BJ (cell line): ENCODE measurements at regions not wholly inside any gene's neighbourhood (a gene's known extent, or its start where the extent isn't known, plus 50 kb on each side); places are given as distances from the start of the nearest gene placed in this dataset.

Experiments used
- CTCF ChIA-PET: fragments of 350-600 bp; formaldehyde crosslinking; extraction: SDS; loops from one replicate; lab custom pipeline; 2021; ENCODE audit warnings: antibody characterized with exemption, inconsistent platforms; lab: Yijun Ruan, JAX
- POLR2A ChIA-PET: fragments of 300-600 bp; sonication (Branson Sonifier 250); formaldehyde crosslinking; extraction: SDS; loops from one replicate; lab custom pipeline; 2021; ENCODE audit warnings: antibody characterized with exemption; lab: Charles Lee
- DNase-seq: peaks from one replicate; pipeline ENCODE4 v3.0.0-alpha.2; 2011; ENCODE audit warnings: low read depth
- H3K27me3 ChIP-seq: 2 replicates; pipeline ENCODE4 v1.6.0; 2011; ENCODE audit warnings: low read length; ENCODE audit not compliant: control insufficient read depth, insufficient read depth
- H3K36me3 ChIP-seq: 2 replicates; pipeline ENCODE4 v1.5.1; 2011; ENCODE audit warnings: low read length; ENCODE audit not compliant: control insufficient read depth, insufficient read depth
- H3K4me3 ChIP-seq: 2 replicates; pipeline ENCODE4 v1.5.1; 2011; ENCODE audit warnings: low read depth, mild to moderate bottlenecking, control low read depth, low read length
- CTCF ChIP-seq: IDR thresholded peaks from 2 replicates; pipeline ENCODE4 v1.5.1; 2011; ENCODE audit warnings: low read depth, mild to moderate bottlenecking, control low read depth, inconsistent platforms, low read length, moderate library complexity; ENCODE audit not compliant: insufficient read depth

- H3K4me3 ChIP-seq = no peak overlapping the region
- CTCF ChIA-PET = no interaction called here
- POLR2A ChIA-PET = no interaction called here
- no peak for TF ChIP-seq CTCF
- no peaks in the 10 kb centered on the region for H3K27me3 ChIP-seq
- DNase-seq = no peak
- no peaks in the 10 kb centered on the region for H3K36me3 ChIP-seq
These were observed 1644.8 kb upstream of the PCDH7 start for GRCh38 chr4:29075366-29075765.

DNA sequence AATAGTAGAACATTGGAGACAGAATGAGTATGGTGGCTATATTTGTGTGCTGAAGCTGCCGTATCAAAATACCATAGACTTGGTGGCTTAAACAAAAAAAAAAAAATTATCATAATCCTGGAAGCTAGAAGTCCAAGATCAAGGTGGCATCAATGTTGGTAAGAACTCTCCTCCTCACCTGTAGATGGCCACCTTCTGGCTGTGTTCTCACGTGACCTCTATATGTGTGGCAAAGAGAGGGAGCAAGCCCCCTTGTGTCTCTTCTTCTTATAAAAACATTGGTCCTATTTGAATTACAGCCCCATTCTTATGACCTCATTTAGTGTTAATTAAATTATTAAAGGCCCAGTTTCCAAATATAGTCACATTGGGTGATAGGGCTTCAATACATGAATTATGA is 1640.9 kb upstream of the PCDH7 start:
- ChIA-PET POLR2A (no interaction called here), CTCF (no interaction called here)
- no peak for DNase-seq
- no peaks in the 10 kb centered on the region for H3K27me3 ChIP-seq
- no peak overlapping the region for H3K4me3 ChIP-seq
- TF ChIP-seq CTCF = no peak
- H3K36me3 ChIP-seq = no peaks in the 10 kb centered on the region

DNA sequence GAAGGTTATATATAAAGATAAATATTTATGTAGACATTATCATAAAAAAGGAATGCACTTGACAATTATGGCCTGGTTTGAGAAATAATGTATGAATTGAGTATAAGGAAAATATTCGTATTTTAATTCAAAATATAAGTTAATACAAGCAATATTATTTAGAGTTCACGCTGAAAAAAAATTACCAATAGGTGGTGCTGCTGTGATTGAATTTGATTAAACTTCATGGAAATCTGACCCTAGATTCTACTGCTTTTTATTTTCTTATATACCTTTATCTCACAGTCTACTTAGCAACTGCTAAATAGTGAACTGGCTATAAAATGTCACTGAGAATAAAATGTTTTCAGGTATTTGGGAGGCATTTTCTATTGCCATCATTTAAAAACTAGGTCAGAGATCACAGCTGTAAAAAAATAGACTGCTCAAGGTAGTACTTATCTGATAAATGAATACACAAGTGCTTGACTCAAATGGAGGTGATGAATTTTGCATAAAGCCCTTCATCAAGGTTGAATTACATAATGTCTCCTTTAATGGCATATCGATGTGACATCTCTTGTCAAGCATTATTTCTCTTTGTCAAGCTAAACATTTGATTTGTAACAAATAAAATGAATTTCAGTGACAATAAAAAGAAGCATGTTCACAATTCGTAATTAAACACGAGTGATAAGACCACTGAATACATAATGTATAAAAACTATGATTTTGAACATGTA is 1638.8 kb upstream of the PCDH7 start:
- H3K4me3 ChIP-seq = no peak overlapping the region
- ChIA-PET POLR2A (no interaction called here), CTCF (no interaction called here)
- DNase-seq = no peak
- no peaks in the 10 kb centered on the region for H3K27me3 ChIP-seq
- H3K36me3 ChIP-seq = no peaks in the 10 kb centered on the region
- 0 out of 2 replicates have a peak, but pooled peaks have one; percentile 12 for TF ChIP-seq CTCF

- Histone ChIP-seq H3K27me3 (no peaks in the 10 kb centered on the region), H3K4me3 (no peak overlapping the region), H3K36me3 (no peaks in the 10 kb centered on the region)
- no peak for TF ChIP-seq CTCF
- ChIA-PET POLR2A (no interaction called here), CTCF (no interaction called here)
- no peak for DNase-seq
These were observed 1637.5 kb upstream of the PCDH7 start for GRCh38 chr4:29082684-29083083.

GRCh38 chr4:29085748-29086147 is 1634.4 kb upstream of the PCDH7 start:
- Histone ChIP-seq H3K27me3 (no peaks in the 10 kb centered on the region), H3K36me3 (no peaks in the 10 kb centered on the region), H3K4me3 (no peak overlapping the region)
- CTCF ChIA-PET = no interaction called here
- POLR2A ChIA-PET = no interaction called here
- DNase-seq = no peak
- TF ChIP-seq CTCF = no peak
